Sigmoid colon (tissue), 6 donors: ENCODE measurements at regions not wholly inside any gene's neighbourhood (a gene's known extent, or its start where the extent isn't known, plus 50 kb on each side); places are given as distances from the start of the nearest gene placed in this dataset.
A peak's percentile ranks its signal among the peaks of the same experiment; 100 is the strongest.

Source experiments
- DNase-seq: peaks from one replicate; pipeline ENCODE4 v3.0.0-alpha.2; 2019
- H3K27ac ChIP-seq, 4 donors: fragments of 200-600 bp; sonication (generic); one replicate each; pipeline ENCODE4 v1.5.1; 2016 to 2019; ENCODE audit warnings: mild to moderate bottlenecking in 1 of 4
- H3K27me3 ChIP-seq, 3 donors: fragments of 200-600 bp; sonication (generic); one replicate each; pipeline ENCODE4 v1.5.1; 2019; ENCODE audit warnings: mild to moderate bottlenecking in 1 of 3
- H3K36me3 ChIP-seq, 4 donors: fragments of 200-600 bp; sonication (generic); one replicate each; pipeline ENCODE4 v1.5.1; 2016 to 2019
- H3K4me1 ChIP-seq, 4 donors: fragments of 200-600 bp; sonication (generic); one replicate each; pipeline ENCODE4 v1.5.1; 2017 to 2019
- H3K4me3 ChIP-seq, 4 donors: fragments of 200-600 bp; sonication (generic); one replicate each; pipeline ENCODE4 v1.5.1; 2017 to 2019; ENCODE audit warnings: mild to moderate bottlenecking in 2 of 4, moderate library complexity in 1 of 4
- H3K9me3 ChIP-seq, 4 donors: fragments of 200-600 bp in 3 of 4; sonication (generic) in 3 of 4; one replicate each; pipeline versions ENCODE4 v1.5.1 to v1.6.1; 2013 to 2019
- EP300 ChIP-seq, 4 donors: sonication (generic); formaldehyde crosslinking; IDR thresholded peaks; one replicate each; pipeline ENCODE4 v1.6.1; 2017; ENCODE audit warnings: antibody characterized with exemption in 4 of 4
- POLR2A ChIP-seq, 2 donors: fragments of 450-650 bp; IDR thresholded peaks; one replicate each; pipeline ENCODE4 v1.6.1; 2016; ENCODE audit warnings: antibody characterized with exemption in 2 of 2, mild to moderate bottlenecking in 2 of 2, moderate library complexity in 2 of 2
- POLR2AphosphoS5 ChIP-seq, 4 donors: sonication (generic); formaldehyde crosslinking; IDR thresholded peaks; one replicate each; pipeline ENCODE4 v1.6.1; 2017; ENCODE audit warnings: antibody characterized with exemption in 4 of 4
- WGBS, 2 donors: extraction: QIAGEN DNeasy Blood & Tissue Kit; methylation state at CpG; one replicate each; pipeline ENCODE4 v1.1.7; 2013; 5-methylcytosine and 5-hydroxymethylcytosine counted together
- intact Hi-C: fragments of 100-400 bp; cut with DNase I; formaldehyde crosslinking; loops from one replicate; pipeline ENCODE4 v1.15.1; 2023
- TF ChIP-seq, protein P1 (sequence below), 4 experiments: fragments of 450-650 bp in 3 of 4; fragments of 200-600 bp in 1 of 4; IDR thresholded peaks; one replicate each; pipeline ENCODE4 v1.5.1; 2016 to 2019; ENCODE audit warnings: antibody characterized with exemption in 4 of 4, mild to moderate bottlenecking in 3 of 4, moderate library complexity in 2 of 4
- donor health status: healthy with polysubstance abuse.
- donor health status: healthy.

DNA sequence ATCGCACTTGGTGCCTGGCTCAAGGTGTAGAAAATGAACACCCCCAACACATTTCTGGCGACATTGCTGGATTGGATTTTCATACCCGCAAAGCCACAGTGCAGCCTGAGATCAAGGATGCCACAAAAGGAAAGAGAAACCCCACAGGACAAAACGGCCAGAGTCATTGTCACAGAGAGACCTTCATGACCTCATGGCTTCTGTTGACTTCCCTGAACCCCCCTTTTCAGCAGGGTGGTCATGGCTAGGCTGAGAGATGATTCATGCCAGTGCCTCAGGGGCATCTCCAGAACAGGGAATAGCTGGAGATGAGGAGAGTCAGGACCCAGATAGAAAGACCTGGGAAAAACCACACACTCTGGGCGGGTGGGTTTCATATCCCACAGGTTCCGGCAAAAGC lies 122.0 kb downstream of the C16orf95 start:
- 82 to 84% methylated on average over 6 of the region's 6 CpGs for WGBS, 2 donors
- no peak for TF ChIP-seq POLR2AphosphoS5 (IDR thresholded peaks at IDR 0.05)
- TF ChIP-seq, protein P1, sequence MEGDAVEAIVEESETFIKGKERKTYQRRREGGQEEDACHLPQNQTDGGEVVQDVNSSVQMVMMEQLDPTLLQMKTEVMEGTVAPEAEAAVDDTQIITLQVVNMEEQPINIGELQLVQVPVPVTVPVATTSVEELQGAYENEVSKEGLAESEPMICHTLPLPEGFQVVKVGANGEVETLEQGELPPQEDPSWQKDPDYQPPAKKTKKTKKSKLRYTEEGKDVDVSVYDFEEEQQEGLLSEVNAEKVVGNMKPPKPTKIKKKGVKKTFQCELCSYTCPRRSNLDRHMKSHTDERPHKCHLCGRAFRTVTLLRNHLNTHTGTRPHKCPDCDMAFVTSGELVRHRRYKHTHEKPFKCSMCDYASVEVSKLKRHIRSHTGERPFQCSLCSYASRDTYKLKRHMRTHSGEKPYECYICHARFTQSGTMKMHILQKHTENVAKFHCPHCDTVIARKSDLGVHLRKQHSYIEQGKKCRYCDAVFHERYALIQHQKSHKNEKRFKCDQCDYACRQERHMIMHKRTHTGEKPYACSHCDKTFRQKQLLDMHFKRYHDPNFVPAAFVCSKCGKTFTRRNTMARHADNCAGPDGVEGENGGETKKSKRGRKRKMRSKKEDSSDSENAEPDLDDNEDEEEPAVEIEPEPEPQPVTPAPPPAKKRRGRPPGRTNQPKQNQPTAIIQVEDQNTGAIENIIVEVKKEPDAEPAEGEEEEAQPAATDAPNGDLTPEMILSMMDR (IDR thresholded peaks at IDR 0.05): no peak
- TF ChIP-seq POLR2A (IDR thresholded peaks at IDR 0.05): no peak
- no peak for TF ChIP-seq EP300 (IDR thresholded peaks at IDR 0.05)

DNA sequence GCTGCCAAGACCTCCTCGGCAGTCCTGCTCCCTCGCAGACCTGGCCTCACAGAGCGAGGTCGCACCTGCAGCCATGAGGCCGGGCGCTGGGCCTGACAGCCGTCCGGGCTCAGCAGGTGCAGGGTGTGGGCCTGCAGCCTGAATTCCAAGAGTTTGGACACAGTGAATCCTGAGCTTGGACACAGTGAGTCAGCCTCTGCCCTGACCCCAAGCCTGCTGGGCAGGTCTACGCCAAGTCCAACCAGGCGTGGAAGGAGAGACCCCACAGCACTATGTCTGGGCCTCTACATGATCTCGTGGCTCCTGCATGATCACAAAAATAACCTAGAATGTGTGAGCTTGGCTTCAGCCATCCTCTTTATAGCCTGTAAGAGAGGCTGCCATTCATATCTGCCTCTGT lies 121.0 kb downstream of the C16orf95 start:
- intact Hi-C loops: no loop called here
- DNase-seq: peak; percentile 37
- no peaks in the 10 kb centered on the region for H3K9me3 ChIP-seq
- TF ChIP-seq POLR2AphosphoS5 (IDR thresholded peaks at IDR 0.05): no peak
- H3K27ac ChIP-seq: no peak overlapping the region
- no peaks in the 10 kb centered on the region for H3K36me3 ChIP-seq
- 82 to 90% methylated on average over 11 of the region's 11 CpGs for WGBS, 2 donors
- no peak overlapping the region for H3K4me3 ChIP-seq
- H3K27me3 ChIP-seq: peaks cover 0 to 8% (median 0%) of the 10 kb centered on the region in 3 donors
- no peaks in the 10 kb centered on the region for H3K4me1 ChIP-seq

More for the DNA sequence above, 122.0 kb downstream of the C16orf95 start:
- peak; percentile 27 for DNase-seq
- no peak overlapping the region for H3K27ac ChIP-seq
- intact Hi-C loops: no loop called here
- peaks cover 3 to 6% (median 4%) of the 10 kb centered on the region in 4 donors for H3K9me3 ChIP-seq
- H3K36me3 ChIP-seq: no peaks in the 10 kb centered on the region
- no peak overlapping the region for H3K4me3 ChIP-seq
- peaks cover 0 to 8% (median 0%) of the 10 kb centered on the region in 3 donors for H3K27me3 ChIP-seq
- H3K4me1 ChIP-seq: no peaks in the 10 kb centered on the region

DNA sequence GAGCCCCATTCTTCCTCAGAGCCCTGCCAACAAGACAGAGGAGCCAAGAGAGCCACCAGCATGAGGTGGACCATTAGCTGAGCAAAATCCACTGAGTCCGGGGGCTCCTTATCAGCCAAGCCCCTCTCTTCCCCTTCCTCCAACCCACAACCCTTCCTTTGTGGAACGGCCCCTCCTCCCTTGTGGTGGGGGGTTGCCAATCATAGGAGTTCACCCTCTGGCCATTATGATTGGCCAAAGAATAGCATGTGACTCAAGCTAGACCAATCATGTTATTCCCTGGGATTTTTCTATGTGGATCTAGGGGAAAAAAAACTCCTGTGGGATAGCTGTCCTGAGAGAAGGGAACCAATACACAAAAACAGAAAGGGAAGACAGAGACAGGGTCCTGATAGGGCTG lies 120.5 kb downstream of the C16orf95 start:
- no peaks in the 10 kb centered on the region for H3K9me3 ChIP-seq
- no peak for DNase-seq
- 54 to 77% methylated on average over 2 of the region's 2 CpGs for WGBS, 2 donors
- no peak overlapping the region for H3K4me3 ChIP-seq
- TF ChIP-seq, protein P1 (IDR thresholded peaks at IDR 0.05): no peak
- TF ChIP-seq POLR2A (IDR thresholded peaks at IDR 0.05) (no peak), EP300 (IDR thresholded peaks at IDR 0.05) (no peak), POLR2AphosphoS5 (IDR thresholded peaks at IDR 0.05) (no peak)
- intact Hi-C loops: no loop called here
- H3K27me3 ChIP-seq: peaks cover 0 to 8% (median 0%) of the 10 kb centered on the region in 3 donors
- H3K4me1 ChIP-seq: no peaks in the 10 kb centered on the region
- no peaks in the 10 kb centered on the region for H3K36me3 ChIP-seq
- H3K27ac ChIP-seq: no peak overlapping the region

DNA sequence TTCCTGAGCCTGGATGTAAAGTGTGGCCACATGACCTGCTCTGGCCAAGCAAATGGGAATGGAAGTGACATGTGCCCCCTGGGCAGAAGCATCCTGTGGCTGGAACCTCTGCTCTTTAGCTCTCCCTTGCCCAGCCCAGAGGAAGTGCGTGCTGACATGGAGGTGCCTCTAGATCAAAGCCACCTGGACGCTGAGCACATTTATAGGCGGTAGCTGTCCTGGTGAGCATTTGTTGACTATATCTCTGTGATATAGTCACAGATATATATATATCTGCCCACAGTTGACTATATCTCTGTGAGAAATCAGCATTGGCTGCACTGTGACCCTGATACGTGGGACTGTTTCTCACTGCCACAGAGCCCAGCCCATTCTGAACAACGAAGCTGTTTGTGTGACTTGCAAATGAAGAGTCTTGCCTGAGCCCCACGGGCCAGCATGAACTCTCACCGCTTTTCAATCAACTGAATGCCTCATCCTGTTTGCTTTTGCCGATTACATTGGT lies 118.8 kb downstream of the C16orf95 start:
- no peaks in the 10 kb centered on the region for H3K36me3 ChIP-seq
- H3K4me3 ChIP-seq: no peak overlapping the region
- TF ChIP-seq EP300 (IDR thresholded peaks at IDR 0.05): no peak
- H3K4me1 ChIP-seq: no peaks in the 10 kb centered on the region
- WGBS, 2 donors: 51 to 65% methylated on average over 8 of the region's 8 CpGs
- H3K27ac ChIP-seq: no peak overlapping the region
- intact Hi-C loops: no loop called here
- peaks cover 0 to 8% (median 0%) of the 10 kb centered on the region in 3 donors for H3K27me3 ChIP-seq
- no peaks in the 10 kb centered on the region for H3K9me3 ChIP-seq
- DNase-seq: no peak

DNA sequence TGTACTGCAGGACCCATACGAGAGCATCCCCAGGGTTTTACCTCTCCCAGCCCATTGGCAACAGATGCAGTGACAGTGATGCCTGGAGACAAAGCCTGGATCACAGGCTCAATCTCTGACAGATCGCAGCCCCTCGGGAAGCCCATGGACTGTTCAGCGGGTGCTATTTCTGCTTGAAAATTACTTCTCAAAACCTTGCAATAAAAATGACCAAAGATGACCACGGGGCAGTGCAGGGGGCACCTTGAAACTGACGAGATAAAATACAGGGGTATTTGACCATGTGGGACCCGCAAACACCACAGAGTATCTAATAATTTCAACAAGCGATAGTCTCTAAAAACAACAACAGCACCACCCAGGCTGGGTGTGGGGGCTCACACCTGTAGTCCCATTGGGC lies 118.3 kb downstream of the C16orf95 start:
- no peaks in the 10 kb centered on the region for H3K4me1 ChIP-seq
- intact Hi-C loops: no loop called here
- H3K9me3 ChIP-seq: no peaks in the 10 kb centered on the region

DNA sequence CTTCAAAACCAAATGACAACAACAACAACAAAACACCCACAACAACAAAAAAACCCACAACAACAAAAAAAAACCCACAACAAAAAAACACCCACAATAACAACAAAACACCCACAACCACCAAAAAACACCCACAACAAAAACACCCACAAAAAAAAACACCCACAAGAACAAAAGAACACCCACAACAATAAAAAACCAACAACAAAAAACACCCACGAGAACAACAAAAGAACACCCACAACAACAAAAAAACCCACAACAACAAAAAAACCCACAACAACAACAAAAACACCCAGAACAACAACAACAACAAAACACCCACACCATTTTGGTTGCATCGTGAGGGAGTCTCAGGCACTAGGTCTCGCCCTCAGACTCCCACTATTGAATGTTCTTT lies 117.8 kb downstream of the C16orf95 start:
- H3K36me3 ChIP-seq: no peaks in the 10 kb centered on the region
- DNase-seq: no peak
- H3K27ac ChIP-seq: no peak overlapping the region
- TF ChIP-seq POLR2AphosphoS5 (IDR thresholded peaks at IDR 0.05): no peak
- no peak for TF ChIP-seq POLR2A (IDR thresholded peaks at IDR 0.05)
- TF ChIP-seq, protein P1 (IDR thresholded peaks at IDR 0.05): no peak
- TF ChIP-seq EP300 (IDR thresholded peaks at IDR 0.05): no peak
- peaks cover 0 to 12% (median 0%) of the 10 kb centered on the region in 3 donors for H3K27me3 ChIP-seq
- intact Hi-C loops: no loop called here
- 77 to 82% methylated on average over 3 of the region's 3 CpGs for WGBS, 2 donors
- no peak overlapping the region for H3K4me3 ChIP-seq
- no peaks in the 10 kb centered on the region for H3K4me1 ChIP-seq
- no peaks in the 10 kb centered on the region for H3K9me3 ChIP-seq

More for the DNA sequence above, 118.3 kb downstream of the C16orf95 start:
- Histone ChIP-seq H3K27ac (no peak overlapping the region), H3K36me3 (no peaks in the 10 kb centered on the region), H3K27me3 (peaks cover 0 to 12% (median 0%) of the 10 kb centered on the region in 3 donors), H3K4me3 (no peak overlapping the region)
- no peak for DNase-seq
- WGBS, 2 donors: 83 to 87% methylated on average over 8 of the region's 8 CpGs
- TF ChIP-seq EP300 (IDR thresholded peaks at IDR 0.05): no peak
